HepG2 (cell line): ENCODE measurements at regions not wholly inside any gene's neighbourhood (a gene's known extent, or its start where the extent isn't known, plus 50 kb on each side); places are given as distances from the start of the nearest gene placed in this dataset.

Source experiments
- ATAC-seq: fragments of 200-7000 bp; cut with Tn5 transposase; 3 replicates; pipeline ENCODE4 v1.9.1; 2020; ENCODE audit warnings: mild to moderate bottlenecking, moderate library complexity
- BruUV-seq: library from RNA; stranded (reverse); fragments of 400-500 nt; replicated peaks from 2 replicates; lab custom pipeline; 2021; lab: Mats Ljungman, UMichigan
- CTCF ChIA-PET: fragments of 300-600 bp; formaldehyde crosslinking; extraction: SDS; loops from one replicate; lab custom pipeline; 2021; ENCODE audit warnings: low total read pairs, inconsistent platforms, low intra/inter-chr PET ratio; lab: Yijun Ruan, JAX
- POLR2A ChIA-PET: fragments of 350-600 bp; sonication (Branson Sonifier 250); formaldehyde crosslinking; loops from one replicate; lab custom pipeline; 2020; ENCODE audit warnings: antibody characterized with exemption, inconsistent platforms; lab: Yijun Ruan, JAX
- DNase-seq: peaks from one replicate; pipeline ENCODE4 v3.0.0-alpha.2; 2015; ENCODE audit warnings: low spot score
- FAIRE-seq: peaks from 3 replicates; lab custom pipeline; 2011; peaks lifted over from hg19 to GRCh38; lab: Jason Lieb, UNC
- H2AFZ ChIP-seq: one replicate; pipeline ENCODE4 v1.6.1; 2011; ENCODE audit warnings: low read length, inconsistent platforms
- H3K27ac ChIP-seq: fragments of 300-600 bp; 3 replicates; pipeline ENCODE4 v1.8.0; 2011; ENCODE audit warnings: mixed run types, mild to moderate bottlenecking, mixed read lengths, low read length, inconsistent platforms; ENCODE audit not compliant: insufficient read depth; ENCODE audit errors: extremely low read length
- H3K27me3 ChIP-seq, 2 experiments: fragments of 200-600 bp in 1 of 2; 2 replicates in 1 of 2; 3 replicates in 1 of 2; pipeline versions ENCODE4 v1.6.0 to v1.8.0; 2011; ENCODE audit warnings: low read length in 2 of 2, mild to moderate bottlenecking in 2 of 2, moderate library complexity in 2 of 2, inconsistent platforms in 1 of 2; ENCODE audit not compliant: insufficient read depth in 2 of 2, control insufficient read depth in 1 of 2
- H3K36me3 ChIP-seq, 2 experiments: fragments of 200-600 bp in 1 of 2; replicated peaks in 1 of 2; 2 replicates in 1 of 2; 3 replicates in 1 of 2; pipeline versions ENCODE4 v1.5.1 to v1.8.0; 2011; ENCODE audit warnings: low read length in 2 of 2, inconsistent platforms in 1 of 2; ENCODE audit not compliant: insufficient read depth in 2 of 2, control insufficient read depth in 1 of 2
- H3K4me1 ChIP-seq: 2 replicates; pipeline ENCODE4 v1.5.1; 2012; ENCODE audit warnings: low read length, inconsistent platforms; ENCODE audit not compliant: insufficient read depth
- H3K4me2 ChIP-seq: 2 replicates; pipeline ENCODE4 v1.6.0; 2011; ENCODE audit warnings: low read depth, low read length, inconsistent platforms
- H3K4me3 ChIP-seq, 3 experiments: fragments of 200-600 bp in 1 of 3; sonication (generic), shearing (Covaris generic) in 1 of 3; replicated peaks in 1 of 3; 2 replicates each; pipeline ENCODE4 v1.5.1; 2011 to 2016; ENCODE audit warnings: low read length in 3 of 3, inconsistent platforms in 2 of 3, low read depth in 2 of 3, mild to moderate bottlenecking in 2 of 3, control low read depth in 1 of 3, mixed read lengths in 1 of 3; ENCODE audit not compliant: insufficient read depth in 1 of 3
- H3K79me2 ChIP-seq: one replicate; pipeline ENCODE4 v1.6.1; 2011; ENCODE audit warnings: low read length, inconsistent platforms; ENCODE audit not compliant: insufficient read depth
- H3K9ac ChIP-seq: 2 replicates; pipeline ENCODE4 v1.6.0; 2011; ENCODE audit warnings: mild to moderate bottlenecking, low read depth, low read length, inconsistent platforms; ENCODE audit not compliant: insufficient read depth
- H3K9me3 ChIP-seq: 2 replicates; pipeline ENCODE4 v1.5.1; 2012; ENCODE audit warnings: mild to moderate bottlenecking, low read length
- H4K20me1 ChIP-seq: 2 replicates; pipeline ENCODE4 v1.6.0; 2011; ENCODE audit warnings: inconsistent platforms, mild to moderate bottlenecking, low read length, moderate library complexity; ENCODE audit not compliant: insufficient read depth
- MAF1 ChIP-seq: sonication (generic); formaldehyde crosslinking; IDR thresholded peaks from 2 replicates; pipeline ENCODE4 v1.5.0; 2020; ENCODE audit warnings: missing genetic modification reagents, borderline replicate concordance
- TAF15 ChIP-seq: fragments of 200-400 bp; formaldehyde crosslinking; IDR thresholded peaks from one replicate; pipeline ENCODE4 v1.6.1; 2018; ENCODE audit warnings: mild to moderate bottlenecking, low read depth, low read length; ENCODE audit not compliant: poor library complexity, severe bottlenecking
- ZNF180 ChIP-seq: sonication (generic); formaldehyde crosslinking; IDR thresholded peaks from 2 replicates; pipeline ENCODE4 v1.4.0; 2020; ENCODE audit warnings: low read depth, missing genetic modification reagents, borderline replicate concordance
- ZNF225 ChIP-seq: sonication (generic); formaldehyde crosslinking; IDR thresholded peaks from 2 replicates; pipeline ENCODE4 v1.4.0; 2020; ENCODE audit warnings: mild to moderate bottlenecking, missing genetic modification reagents
- ZNF260 ChIP-seq: sonication (generic); formaldehyde crosslinking; IDR thresholded peaks from 2 replicates; pipeline ENCODE4 v1.4.0; 2020; ENCODE audit warnings: missing genetic modification reagents, low read depth, mild to moderate bottlenecking, borderline replicate concordance
- ZNF614 ChIP-seq: IDR thresholded peaks from 2 replicates; pipeline ENCODE4 v1.6.1; 2018; ENCODE audit warnings: missing biosample characterization, missing genetic modification reagents, inconsistent platforms, borderline replicate concordance
- WGBS: methylation state at CpG from one replicate; pipeline ENCODE4 v1.1.6; 2017; ENCODE audit warnings: low lambda C conversion rate; 5-methylcytosine and 5-hydroxymethylcytosine counted together
- in situ Hi-C: cut with HindIII; loops from 2 replicates; pipeline ENCODE4 v1.10.0; 2017; ENCODE audit warnings: low pct_unique_long_range_greater_than_20kb; ENCODE audit not compliant: extremely low pct_ligation_motif_present
- intact Hi-C: fragments of 100-400 bp; cut with micrococcal nuclease; formaldehyde crosslinking; loops from one replicate; pipeline ENCODE4 v1.10.0; 2022; ENCODE audit not compliant: unreplicated experiment
- TF ChIP-seq, protein P1 (sequence below): sonication (generic); formaldehyde crosslinking; IDR thresholded peaks from 2 replicates; pipeline ENCODE4 v1.8.0; 2022; ENCODE audit warnings: mild to moderate bottlenecking, missing genetic modification reagents, borderline replicate concordance
- TF ChIP-seq, protein P2 (sequence below): fragments of 450-650 bp; IDR thresholded peaks from 2 replicates; pipeline ENCODE4 v1.6.1; 2017; ENCODE audit warnings: mild to moderate bottlenecking
- TF ChIP-seq, protein P3 (sequence below): sonication (generic); formaldehyde crosslinking; IDR thresholded peaks from 2 replicates; pipeline ENCODE4 v1.5.0; 2020; ENCODE audit warnings: mild to moderate bottlenecking, missing genetic modification reagents, borderline replicate concordance
- TF ChIP-seq, protein P4 (sequence below): sonication (generic); formaldehyde crosslinking; IDR thresholded peaks from 2 replicates; pipeline ENCODE4 v1.4.0; 2020; ENCODE audit warnings: missing genetic modification reagents

DNA sequence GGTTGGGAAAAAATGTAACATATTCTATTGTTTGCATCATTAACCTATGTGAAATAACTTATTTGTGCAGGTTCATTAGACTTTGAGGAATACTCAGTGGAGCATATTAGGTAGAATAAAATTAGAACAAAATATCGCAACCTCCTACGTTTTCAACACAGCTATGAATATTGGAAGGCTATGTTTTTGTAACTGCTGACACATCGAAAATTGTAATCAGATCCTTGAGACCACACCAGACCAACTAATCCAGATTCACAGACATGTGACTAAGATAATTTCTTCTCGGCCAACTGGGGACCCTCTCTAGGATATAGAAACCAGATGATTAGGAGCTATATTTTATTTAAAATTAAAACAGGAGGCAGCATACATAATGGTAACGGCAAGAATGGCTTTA, 77.5 kb upstream of the VWC2 start:
- CTCF ChIA-PET: no interaction called here
- Histone ChIP-seq H3K27ac (no peak overlapping the region), H2AFZ (no peak overlapping the region), H3K79me2 (no peaks in the 10 kb centered on the region), H3K27me3 (no peaks in the 10 kb centered on the region), H3K4me2 (no peak overlapping the region), H3K36me3 (no peaks in the 10 kb centered on the region), H3K9me3 (no peaks in the 10 kb centered on the region), H3K9ac (no peak overlapping the region), H3K4me3 (no peak overlapping the region), H3K4me1 (no peaks in the 10 kb centered on the region), H4K20me1 (no peaks in the 10 kb centered on the region)
- BruUV-seq: no TSS peak
- FAIRE-seq (no peak), ATAC-seq (no peak), DNase-seq (no peak)
- in situ Hi-C loops (no loop called here), intact Hi-C loops (no loop called here)
- POLR2A ChIA-PET: no interaction called here
- WGBS: 15% methylated on average over 5 of the region's 5 CpGs
- TF ChIP-seq, protein P1, sequence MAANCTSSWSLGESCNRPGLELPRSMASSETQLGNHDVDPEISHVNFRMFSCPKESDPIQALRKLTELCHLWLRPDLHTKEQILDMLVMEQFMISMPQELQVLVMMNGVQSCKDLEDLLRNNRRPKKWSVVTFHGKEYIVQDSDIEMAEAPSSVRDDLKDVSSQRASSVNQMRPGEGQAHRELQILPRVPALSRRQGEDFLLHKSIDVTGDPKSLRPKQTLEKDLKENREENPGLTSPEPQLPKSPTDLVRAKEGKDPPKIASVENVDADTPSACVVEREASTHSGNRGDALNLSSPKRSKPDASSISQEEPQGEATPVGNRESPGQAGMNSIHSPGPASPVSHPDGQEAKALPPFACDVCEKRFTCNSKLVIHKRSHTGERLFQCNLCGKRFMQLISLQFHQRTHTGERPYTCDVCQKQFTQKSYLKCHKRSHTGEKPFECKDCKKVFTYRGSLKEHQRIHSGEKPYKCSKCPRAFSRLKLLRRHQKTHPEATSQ (CRISPR knock-in tag): no peak
- no peak for TF ChIP-seq ZNF614 (CRISPR knock-in tag)
- TF ChIP-seq, protein P2, sequence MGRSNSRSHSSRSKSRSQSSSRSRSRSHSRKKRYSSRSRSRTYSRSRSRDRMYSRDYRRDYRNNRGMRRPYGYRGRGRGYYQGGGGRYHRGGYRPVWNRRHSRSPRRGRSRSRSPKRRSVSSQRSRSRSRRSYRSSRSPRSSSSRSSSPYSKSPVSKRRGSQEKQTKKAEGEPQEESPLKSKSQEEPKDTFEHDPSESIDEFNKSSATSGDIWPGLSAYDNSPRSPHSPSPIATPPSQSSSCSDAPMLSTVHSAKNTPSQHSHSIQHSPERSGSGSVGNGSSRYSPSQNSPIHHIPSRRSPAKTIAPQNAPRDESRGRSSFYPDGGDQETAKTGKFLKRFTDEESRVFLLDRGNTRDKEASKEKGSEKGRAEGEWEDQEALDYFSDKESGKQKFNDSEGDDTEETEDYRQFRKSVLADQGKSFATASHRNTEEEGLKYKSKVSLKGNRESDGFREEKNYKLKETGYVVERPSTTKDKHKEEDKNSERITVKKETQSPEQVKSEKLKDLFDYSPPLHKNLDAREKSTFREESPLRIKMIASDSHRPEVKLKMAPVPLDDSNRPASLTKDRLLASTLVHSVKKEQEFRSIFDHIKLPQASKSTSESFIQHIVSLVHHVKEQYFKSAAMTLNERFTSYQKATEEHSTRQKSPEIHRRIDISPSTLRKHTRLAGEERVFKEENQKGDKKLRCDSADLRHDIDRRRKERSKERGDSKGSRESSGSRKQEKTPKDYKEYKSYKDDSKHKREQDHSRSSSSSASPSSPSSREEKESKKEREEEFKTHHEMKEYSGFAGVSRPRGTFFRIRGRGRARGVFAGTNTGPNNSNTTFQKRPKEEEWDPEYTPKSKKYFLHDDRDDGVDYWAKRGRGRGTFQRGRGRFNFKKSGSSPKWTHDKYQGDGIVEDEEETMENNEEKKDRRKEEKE: no peak
- TF ChIP-seq, protein P3, sequence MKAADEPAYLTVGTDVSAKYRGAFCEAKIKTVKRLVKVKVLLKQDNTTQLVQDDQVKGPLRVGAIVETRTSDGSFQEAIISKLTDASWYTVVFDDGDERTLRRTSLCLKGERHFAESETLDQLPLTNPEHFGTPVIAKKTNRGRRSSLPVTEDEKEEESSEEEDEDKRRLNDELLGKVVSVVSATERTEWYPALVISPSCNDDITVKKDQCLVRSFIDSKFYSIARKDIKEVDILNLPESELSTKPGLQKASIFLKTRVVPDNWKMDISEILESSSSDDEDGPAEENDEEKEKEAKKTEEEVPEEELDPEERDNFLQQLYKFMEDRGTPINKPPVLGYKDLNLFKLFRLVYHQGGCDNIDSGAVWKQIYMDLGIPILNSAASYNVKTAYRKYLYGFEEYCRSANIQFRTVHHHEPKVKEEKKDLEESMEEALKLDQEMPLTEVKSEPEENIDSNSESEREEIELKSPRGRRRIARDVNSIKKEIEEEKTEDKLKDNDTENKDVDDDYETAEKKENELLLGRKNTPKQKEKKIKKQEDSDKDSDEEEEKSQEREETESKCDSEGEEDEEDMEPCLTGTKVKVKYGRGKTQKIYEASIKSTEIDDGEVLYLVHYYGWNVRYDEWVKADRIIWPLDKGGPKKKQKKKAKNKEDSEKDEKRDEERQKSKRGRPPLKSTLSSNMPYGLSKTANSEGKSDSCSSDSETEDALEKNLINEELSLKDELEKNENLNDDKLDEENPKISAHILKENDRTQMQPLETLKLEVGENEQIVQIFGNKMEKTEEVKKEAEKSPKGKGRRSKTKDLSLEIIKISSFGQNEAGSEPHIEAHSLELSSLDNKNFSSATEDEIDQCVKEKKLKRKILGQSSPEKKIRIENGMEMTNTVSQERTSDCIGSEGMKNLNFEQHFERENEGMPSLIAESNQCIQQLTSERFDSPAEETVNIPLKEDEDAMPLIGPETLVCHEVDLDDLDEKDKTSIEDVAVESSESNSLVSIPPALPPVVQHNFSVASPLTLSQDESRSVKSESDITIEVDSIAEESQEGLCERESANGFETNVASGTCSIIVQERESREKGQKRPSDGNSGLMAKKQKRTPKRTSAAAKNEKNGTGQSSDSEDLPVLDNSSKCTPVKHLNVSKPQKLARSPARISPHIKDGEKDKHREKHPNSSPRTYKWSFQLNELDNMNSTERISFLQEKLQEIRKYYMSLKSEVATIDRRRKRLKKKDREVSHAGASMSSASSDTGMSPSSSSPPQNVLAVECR (CRISPR knock-in tag): no peak
- TF ChIP-seq ZNF225 (CRISPR knock-in tag): no peak
- no peak for TF ChIP-seq MAF1 (CRISPR knock-in tag)
- TF ChIP-seq, protein P4, sequence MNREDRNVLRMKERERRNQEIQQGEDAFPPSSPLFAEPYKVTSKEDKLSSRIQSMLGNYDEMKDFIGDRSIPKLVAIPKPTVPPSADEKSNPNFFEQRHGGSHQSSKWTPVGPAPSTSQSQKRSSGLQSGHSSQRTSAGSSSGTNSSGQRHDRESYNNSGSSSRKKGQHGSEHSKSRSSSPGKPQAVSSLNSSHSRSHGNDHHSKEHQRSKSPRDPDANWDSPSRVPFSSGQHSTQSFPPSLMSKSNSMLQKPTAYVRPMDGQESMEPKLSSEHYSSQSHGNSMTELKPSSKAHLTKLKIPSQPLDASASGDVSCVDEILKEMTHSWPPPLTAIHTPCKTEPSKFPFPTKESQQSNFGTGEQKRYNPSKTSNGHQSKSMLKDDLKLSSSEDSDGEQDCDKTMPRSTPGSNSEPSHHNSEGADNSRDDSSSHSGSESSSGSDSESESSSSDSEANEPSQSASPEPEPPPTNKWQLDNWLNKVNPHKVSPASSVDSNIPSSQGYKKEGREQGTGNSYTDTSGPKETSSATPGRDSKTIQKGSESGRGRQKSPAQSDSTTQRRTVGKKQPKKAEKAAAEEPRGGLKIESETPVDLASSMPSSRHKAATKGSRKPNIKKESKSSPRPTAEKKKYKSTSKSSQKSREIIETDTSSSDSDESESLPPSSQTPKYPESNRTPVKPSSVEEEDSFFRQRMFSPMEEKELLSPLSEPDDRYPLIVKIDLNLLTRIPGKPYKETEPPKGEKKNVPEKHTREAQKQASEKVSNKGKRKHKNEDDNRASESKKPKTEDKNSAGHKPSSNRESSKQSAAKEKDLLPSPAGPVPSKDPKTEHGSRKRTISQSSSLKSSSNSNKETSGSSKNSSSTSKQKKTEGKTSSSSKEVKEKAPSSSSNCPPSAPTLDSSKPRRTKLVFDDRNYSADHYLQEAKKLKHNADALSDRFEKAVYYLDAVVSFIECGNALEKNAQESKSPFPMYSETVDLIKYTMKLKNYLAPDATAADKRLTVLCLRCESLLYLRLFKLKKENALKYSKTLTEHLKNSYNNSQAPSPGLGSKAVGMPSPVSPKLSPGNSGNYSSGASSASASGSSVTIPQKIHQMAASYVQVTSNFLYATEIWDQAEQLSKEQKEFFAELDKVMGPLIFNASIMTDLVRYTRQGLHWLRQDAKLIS (CRISPR knock-in tag): no peak
- TF ChIP-seq ZNF260 (CRISPR knock-in tag): no peak
- no peak for TF ChIP-seq ZNF180
- TF ChIP-seq TAF15: no peak
